Calu3 (cell line): ENCODE measurements at regions not wholly inside any gene's neighbourhood (a gene's known extent, or its start where the extent isn't known, plus 50 kb on each side); places are given as distances from the start of the nearest gene placed in this dataset.

ENCODE experiments used
- BruUV-seq: library from RNA; stranded (reverse); fragments of 400-500 nt; replicated peaks from 2 replicates; lab custom pipeline; 2021; lab: Mats Ljungman, UMichigan
- CTCF ChIA-PET: fragments of 300-600 bp; sonication (Branson Sonifier 250); formaldehyde crosslinking; loops from one replicate; lab custom pipeline; 2022; ENCODE audit warnings: antibody characterized with exemption; lab: Charles Lee
- DNase-seq: peaks from one replicate; pipeline ENCODE4 v3.0.0; 2022
- H3K27ac Mint-ChIP-seq: one replicate; pipeline ENCODE4 v1.8.0; 2022; ENCODE audit warnings: mixed read lengths; ENCODE audit not compliant: unreplicated experiment
- H3K27me3 Mint-ChIP-seq: one replicate; pipeline ENCODE4 v1.8.0; 2022; ENCODE audit warnings: mixed read lengths; ENCODE audit not compliant: unreplicated experiment
- H3K36me3 Mint-ChIP-seq: one replicate; pipeline ENCODE4 v1.8.0; 2022; ENCODE audit warnings: mild to moderate bottlenecking, moderate library complexity, mixed read lengths; ENCODE audit not compliant: insufficient read depth, unreplicated experiment
- H3K4me1 Mint-ChIP-seq: one replicate; pipeline ENCODE4 v1.8.0; 2022; ENCODE audit warnings: mild to moderate bottlenecking, low read depth, mixed read lengths; ENCODE audit not compliant: unreplicated experiment
- H3K4me3 Mint-ChIP-seq: one replicate; pipeline ENCODE4 v1.8.0; 2022; ENCODE audit warnings: mild to moderate bottlenecking, low read depth, moderate library complexity, mixed read lengths; ENCODE audit not compliant: unreplicated experiment
- H3K9me3 Mint-ChIP-seq: one replicate; pipeline ENCODE4 v1.8.0; 2022; ENCODE audit warnings: low read depth, mixed read lengths; ENCODE audit not compliant: unreplicated experiment
- intact Hi-C: fragments of 100-400 bp; cut with micrococcal nuclease; formaldehyde crosslinking; loops from one replicate; pipeline ENCODE4 v1.10.0; 2022; ENCODE audit not compliant: unreplicated experiment
- TF ChIP-seq, protein P1 (sequence below): fragments of 200-600 bp; IDR thresholded peaks from one replicate; pipeline ENCODE4 v1.8.0; 2022; ENCODE audit warnings: antibody characterized with exemption; ENCODE audit not compliant: unreplicated experiment

DNA sequence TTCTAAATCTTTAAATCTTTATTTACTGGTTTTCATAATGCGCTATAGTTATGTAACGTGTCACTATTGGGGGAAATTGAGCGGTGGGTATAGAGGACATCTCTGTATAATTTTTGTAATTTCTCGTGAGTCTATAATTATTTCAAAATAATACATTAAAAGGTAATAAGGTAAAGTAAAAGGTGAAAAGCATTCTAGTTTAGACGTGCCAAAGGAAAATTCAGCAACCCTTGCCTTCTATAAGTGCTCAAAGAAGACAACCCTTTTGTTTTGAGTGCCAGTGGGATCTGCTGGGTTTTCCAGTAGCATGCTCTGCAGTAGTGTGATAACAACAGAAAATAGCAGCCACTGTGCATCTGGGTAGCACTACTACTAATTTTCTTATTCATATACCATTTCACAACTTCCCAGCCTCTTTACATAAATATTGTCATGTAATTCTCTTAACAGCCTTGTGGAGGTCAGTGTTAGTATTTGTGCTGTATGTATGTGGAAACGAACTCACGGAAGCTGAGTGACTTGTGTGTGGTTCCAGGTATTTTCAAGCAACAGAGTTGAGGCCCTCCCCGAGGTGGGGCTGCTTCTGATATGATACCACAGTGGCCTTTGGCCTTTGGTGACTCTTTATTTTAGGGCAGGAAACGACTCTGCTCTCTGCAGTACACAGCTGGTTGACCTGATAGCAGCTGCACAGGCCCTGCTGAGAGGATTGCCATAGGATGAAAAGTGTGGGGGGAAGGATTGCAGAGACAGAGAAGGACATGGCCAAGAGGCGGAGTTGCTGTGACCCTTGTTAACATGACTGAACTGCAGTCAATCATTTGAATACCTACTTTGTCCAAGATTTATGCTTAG, 104.5 kb downstream of the TDRD15 start:
- H3K9me3 Mint-ChIP-seq = no peaks in the 10 kb centered on the region
- no peaks in the 10 kb centered on the region for H3K4me1 Mint-ChIP-seq
- CTCF ChIA-PET = no interaction called here
- H3K36me3 Mint-ChIP-seq = no peaks in the 10 kb centered on the region
- H3K4me3 Mint-ChIP-seq = no peak overlapping the region
- BruUV-seq = no TSS peak
- DNase-seq = no peak
- intact Hi-C loops = no loop called here
- H3K27me3 Mint-ChIP-seq = no peaks in the 10 kb centered on the region
- no peak overlapping the region for H3K27ac Mint-ChIP-seq
- TF ChIP-seq, protein P1, sequence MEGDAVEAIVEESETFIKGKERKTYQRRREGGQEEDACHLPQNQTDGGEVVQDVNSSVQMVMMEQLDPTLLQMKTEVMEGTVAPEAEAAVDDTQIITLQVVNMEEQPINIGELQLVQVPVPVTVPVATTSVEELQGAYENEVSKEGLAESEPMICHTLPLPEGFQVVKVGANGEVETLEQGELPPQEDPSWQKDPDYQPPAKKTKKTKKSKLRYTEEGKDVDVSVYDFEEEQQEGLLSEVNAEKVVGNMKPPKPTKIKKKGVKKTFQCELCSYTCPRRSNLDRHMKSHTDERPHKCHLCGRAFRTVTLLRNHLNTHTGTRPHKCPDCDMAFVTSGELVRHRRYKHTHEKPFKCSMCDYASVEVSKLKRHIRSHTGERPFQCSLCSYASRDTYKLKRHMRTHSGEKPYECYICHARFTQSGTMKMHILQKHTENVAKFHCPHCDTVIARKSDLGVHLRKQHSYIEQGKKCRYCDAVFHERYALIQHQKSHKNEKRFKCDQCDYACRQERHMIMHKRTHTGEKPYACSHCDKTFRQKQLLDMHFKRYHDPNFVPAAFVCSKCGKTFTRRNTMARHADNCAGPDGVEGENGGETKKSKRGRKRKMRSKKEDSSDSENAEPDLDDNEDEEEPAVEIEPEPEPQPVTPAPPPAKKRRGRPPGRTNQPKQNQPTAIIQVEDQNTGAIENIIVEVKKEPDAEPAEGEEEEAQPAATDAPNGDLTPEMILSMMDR = no peak

DNA sequence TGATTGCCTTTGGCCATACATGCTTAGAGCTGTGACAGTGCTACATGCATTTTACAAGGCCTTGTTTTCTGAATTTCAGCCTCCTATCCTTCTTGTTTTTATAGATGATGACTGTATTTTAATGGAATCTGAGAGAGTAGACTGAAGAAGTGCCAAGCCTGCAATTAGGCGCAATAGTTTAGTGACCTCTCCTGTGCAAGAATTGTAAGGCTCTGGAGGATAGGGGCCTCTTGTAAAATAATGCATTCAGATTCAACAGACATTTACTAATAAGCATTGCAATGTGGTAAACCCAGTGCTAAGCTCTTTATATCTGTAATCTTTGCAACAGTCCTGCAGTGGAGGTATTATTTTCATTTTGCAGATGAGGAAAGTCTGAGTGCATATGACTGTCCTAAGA, 105.5 kb downstream of the TDRD15 start:
- Mint-ChIP-seq H3K4me1 (no peaks in the 10 kb centered on the region), H3K27ac (no peak overlapping the region), H3K36me3 (no peaks in the 10 kb centered on the region), H3K9me3 (no peaks in the 10 kb centered on the region), H3K4me3 (no peak overlapping the region), H3K27me3 (no peaks in the 10 kb centered on the region)
- DNase-seq = no peak
- intact Hi-C loops = no loop called here
- TF ChIP-seq, protein P1 = no peak
- no TSS peak for BruUV-seq
- CTCF ChIA-PET = no interaction called here

DNA sequence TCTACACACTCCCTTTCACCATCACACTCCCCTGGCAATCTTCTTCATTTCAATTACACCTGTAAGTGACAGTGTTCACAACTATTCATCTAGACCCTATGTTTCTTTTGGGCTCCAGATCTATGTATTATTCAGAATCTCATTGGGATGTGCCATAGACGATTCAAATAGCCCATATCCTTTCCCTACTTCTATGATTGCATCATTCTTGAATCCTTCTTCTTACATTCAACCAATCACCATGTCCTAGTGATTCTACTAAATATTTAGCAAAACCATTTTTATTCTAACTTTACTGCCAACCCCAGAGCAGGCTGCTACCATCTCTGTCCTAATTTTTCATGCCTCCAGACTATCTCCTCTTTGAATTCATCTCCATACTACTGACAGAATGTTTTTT, 106.4 kb downstream of the TDRD15 start:
- no peak for DNase-seq
- intact Hi-C loops = no loop called here
- CTCF ChIA-PET = no interaction called here
- H3K36me3 Mint-ChIP-seq = no peaks in the 10 kb centered on the region
- no peaks in the 10 kb centered on the region for H3K4me1 Mint-ChIP-seq
- H3K4me3 Mint-ChIP-seq = no peak overlapping the region
- H3K27ac Mint-ChIP-seq = no peak overlapping the region
- BruUV-seq = no TSS peak
- TF ChIP-seq, protein P1 = no peak
- no peaks in the 10 kb centered on the region for H3K9me3 Mint-ChIP-seq
- no peaks in the 10 kb centered on the region for H3K27me3 Mint-ChIP-seq

DNA sequence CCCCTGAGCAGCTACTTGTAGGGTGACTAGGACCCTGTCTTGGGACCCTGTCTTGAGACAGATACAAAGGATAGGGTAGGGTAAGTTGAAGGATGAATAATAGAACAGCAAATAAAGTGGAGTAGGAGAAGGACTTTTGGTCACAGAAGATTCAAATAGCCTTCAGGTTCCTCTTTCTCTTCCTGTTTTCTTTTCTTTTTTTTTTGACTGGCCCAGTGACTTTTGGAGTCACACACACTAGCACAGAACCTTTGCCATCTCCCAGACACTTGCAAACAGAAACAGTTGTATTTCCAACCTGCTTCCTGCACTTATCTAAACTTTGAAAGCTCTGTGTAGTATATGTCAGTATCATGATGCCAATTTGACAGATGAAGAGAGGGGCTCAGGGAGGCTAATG, 108.2 kb downstream of the TDRD15 start:
- Mint-ChIP-seq H3K9me3 (no peaks in the 10 kb centered on the region), H3K4me3 (no peak overlapping the region), H3K36me3 (no peaks in the 10 kb centered on the region), H3K27ac (no peak overlapping the region), H3K4me1 (no peaks in the 10 kb centered on the region), H3K27me3 (peaks cover under 1% of the 10 kb centered on the region)
- TF ChIP-seq, protein P1 = no peak
- no TSS peak for BruUV-seq
- CTCF ChIA-PET = no interaction called here
- intact Hi-C loops = no loop called here
- no peak for DNase-seq
